ENCODE measurements at regions not wholly inside any gene's neighbourhood (a gene's known extent, or its start where the extent isn't known, plus 50 kb on each side); places are given as distances from the start of the nearest gene placed in this dataset.

- 74 to 85% (median 78%) methylated on average over 4 of the region's 4 CpGs for WGBS, 4 donors
- no peaks in the 10 kb centered on the region for H3K27me3 ChIP-seq
- H3K27ac ChIP-seq = no peak overlapping the region
- no peak for DNase-seq
- intact Hi-C loops (cut with DNase I) = no loop called here
- H3K4me1 ChIP-seq = no peaks in the 10 kb centered on the region
- H3K4me3 ChIP-seq = no peak overlapping the region
- H3K9me3 ChIP-seq = no peaks in the 10 kb centered on the region
- TF ChIP-seq CTCF (IDR thresholded peaks at IDR 0.05) = no peak
- H3K36me3 ChIP-seq = no peaks in the 10 kb centered on the region
- no peak for ATAC-seq
Measured at GRCh38 chrX:126030021-126030420, 136.1 kb downstream of the DCAF12L2 start.

GRCh38 chrX:126063984-126064383 lies 102.1 kb downstream of the DCAF12L2 start:
- WGBS, 4 donors = 46 to 90% (median 68%) methylated on average over 4 of the region's 4 CpGs

GRCh38 chrX:126064901-126065541 lies 101.1 kb downstream of the DCAF12L2 start:
- 62 to 85% (median 77%) methylated on average over 7 to 9 of the region's 9 CpGs for WGBS, 4 donors
- DNase-seq = no peak
- ATAC-seq = no peak

More at GRCh38 chrX:126063984-126064383, 102.1 kb downstream of the DCAF12L2 start:
- H3K36me3 ChIP-seq = no peaks in the 10 kb centered on the region
- H3K4me1 ChIP-seq = no peaks in the 10 kb centered on the region
- no peak overlapping the region for H3K27ac ChIP-seq
- no peak for TF ChIP-seq CTCF (IDR thresholded peaks at IDR 0.05)
- TF ChIP-seq POLR2A (IDR thresholded peaks at IDR 0.05) = no peak
- no peaks in the 10 kb centered on the region for H3K27me3 ChIP-seq
- intact Hi-C loops (cut with DNase I) = loop anchor here in 1 of 10 donors (10.0 kb wide), 1 partner anchor 61 kb away; no protein-coding TSS in a partner anchor
- H3K4me3 ChIP-seq = no peak overlapping the region
- no peak for ATAC-seq
- no peaks in the 10 kb centered on the region for H3K9me3 ChIP-seq
- no peak for DNase-seq

More at GRCh38 chrX:126064901-126065541, 101.1 kb downstream of the DCAF12L2 start:
- intact Hi-C loops (cut with DNase I) = loop anchor here in 1 of 10 donors (10.0 kb wide), 1 partner anchor 60 kb away; no protein-coding TSS in a partner anchor
- H3K27me3 ChIP-seq = no peaks in the 10 kb centered on the region
- no peak overlapping the region for H3K4me3 ChIP-seq
- no peaks in the 10 kb centered on the region for H3K4me1 ChIP-seq
- no peaks in the 10 kb centered on the region for H3K9me3 ChIP-seq
- H3K36me3 ChIP-seq = no peaks in the 10 kb centered on the region
- H3K27ac ChIP-seq = no peak overlapping the region
- TF ChIP-seq POLR2A (IDR thresholded peaks at IDR 0.05) (no peak), CTCF (IDR thresholded peaks at IDR 0.05) (no peak)

All from heart left ventricle (tissue), 16 donors.